NCI-H146 treated with DMSO at 0.1 percent for 48 hours (cell line): ENCODE measurements at regions not wholly inside any gene's neighbourhood (a gene's known extent, or its start where the extent isn't known, plus 50 kb on each side); places are given as distances from the start of the nearest gene placed in this dataset.

Experiments
- DNase-seq: peaks from one replicate; lab custom pipeline; 2025; ENCODE audit not compliant: unreplicated experiment; lab: John Stamatoyannopoulos, UW

- peak; percentile 88 for DNase-seq
Observed at GRCh38 chr3:182435860-182436259, 357.4 kb upstream of the ATP11B start.

GRCh38 chr3:182436547-182436946 lies 356.8 kb upstream of the ATP11B start:
- peak; percentile 100 for DNase-seq

GRCh38 chr3:182438398-182438797 lies 354.9 kb upstream of the ATP11B start:
- peak; percentile 99 for DNase-seq

GRCh38 chr3:182440101-182440500 lies 353.2 kb upstream of the ATP11B start:
- DNase-seq, result no peak

GRCh38 chr3:182445576-182445975 lies 347.7 kb upstream of the ATP11B start:
- DNase-seq, result peak; percentile 33

GRCh38 chr3:182450942-182451787 lies 342.1 kb upstream of the ATP11B start:
- peak; percentile 60 for DNase-seq

GRCh38 chr3:182451871-182452270 lies 341.4 kb upstream of the ATP11B start:
- DNase-seq, result no peak

- no peak for DNase-seq
Observed at GRCh38 chr3:182455011-182455410, 338.3 kb upstream of the ATP11B start.

GRCh38 chr3:182460303-182460702 lies 333.0 kb upstream of the ATP11B start:
- no peak for DNase-seq

GRCh38 chr3:182462152-182462551 lies 331.2 kb upstream of the ATP11B start:
- no peak for DNase-seq

GRCh38 chr3:182464513-182465145 lies 328.7 kb upstream of the ATP11B start:
- DNase-seq, result no peak

GRCh38 chr3:182465301-182466185 lies 327.8 kb upstream of the ATP11B start:
- peak; percentile 77 for DNase-seq

GRCh38 chr3:182469086-182469485 lies 324.2 kb upstream of the ATP11B start:
- DNase-seq, result no peak

- no peak for DNase-seq
Observed at GRCh38 chr3:182470187-182470586, 323.1 kb upstream of the ATP11B start.

GRCh38 chr3:182473191-182473710 lies 320.1 kb upstream of the ATP11B start:
- no peak for DNase-seq

- DNase-seq, result no peak
Observed at GRCh38 chr3:182478369-182478768, 314.9 kb upstream of the ATP11B start.

- no peak for DNase-seq
Observed at GRCh38 chr3:182479419-182480336, 313.6 kb upstream of the ATP11B start.

GRCh38 chr3:182482705-182483104 lies 310.6 kb upstream of the ATP11B start:
- peak; percentile 87 for DNase-seq

- DNase-seq, result no peak
Observed at GRCh38 chr3:182484682-182485081, 308.6 kb upstream of the ATP11B start.

- no peak for DNase-seq
Observed at GRCh38 chr3:182485301-182485700, 308.0 kb upstream of the ATP11B start.
